ENCODE measurements at regions not wholly inside any gene's neighbourhood (a gene's known extent, or its start where the extent isn't known, plus 50 kb on each side); places are given as distances from the start of the nearest gene placed in this dataset.

GRCh38 chr2:88950010-88950409 is 258.5 kb downstream of the RPIA start:
- intact Hi-C loops (cut with micrococcal nuclease) = loop anchor here (1.0 to 10.0 kb wide), 2 partner anchors 137 to 205 kb away; no protein-coding TSS in a partner anchor
- Histone ChIP-seq H3K27ac (ENCODE audit: insufficient read depth, low read depth, low read length) (no peak overlapping the region), H3K9me1 (replicated peaks; ENCODE audit: control insufficient read depth, extremely low read depth, insufficient read depth, low read length) (no peaks in the 10 kb centered on the region), H3K4me1 (ENCODE audit: control insufficient read depth, extremely low read depth, insufficient read depth, low read length) (no peaks in the 10 kb centered on the region), H3K9ac (replicated peaks; ENCODE audit: extremely low read depth, insufficient read depth, low read length) (no peak overlapping the region), H3K36me3 (ENCODE audit: control insufficient read depth in 2 of 2, extremely low read depth in 1 of 2, insufficient read depth in 2 of 2, low read length in 2 of 2) (no peaks in the 10 kb centered on the region), H2AFZ (ENCODE audit: low read depth, low read length) (no peak overlapping the region), H4K20me1 (replicated peaks; ENCODE audit: control insufficient read depth, extremely low read depth, insufficient read depth, low read length) (no peaks in the 10 kb centered on the region), H3K27me3 (ENCODE audit: control insufficient read depth in 2 of 2, insufficient read depth in 2 of 2, low read length in 2 of 2) (peaks cover 0 to 2% of the 10 kb centered on the region in 2 experiments), H3K9me3 (replicated peaks; ENCODE audit: control insufficient read depth, insufficient read depth, low read length) (no peaks in the 10 kb centered on the region), H3K79me2 (ENCODE audit: control insufficient read depth, insufficient read depth, low read length) (no peaks in the 10 kb centered on the region), H3K4me3 (replicated peaks in 1 of 3; ENCODE audit: insufficient read depth in 1 of 3, low read depth in 1 of 3, low read length in 3 of 3) (no peak overlapping the region), H3K4me2 (ENCODE audit: insufficient read depth, low read length) (no peak overlapping the region)
- ChIA-PET POLR2A (no interaction called here), CTCF (interaction anchor here (0.6 to 2.6 kb wide), 4 partner anchors 9 to 211 kb away, joined by 3 to 8 read pairs (median 6); no protein-coding TSS in a partner anchor)
- dilution Hi-C loops (cut with MboI; ENCODE audit: extremely low pct_ligation_motif_present, low sequenced_read_pairs) = no loop called here
- peak; percentile 24 for DNase-seq (ENCODE audit: low read depth, low spot score)
- BruUV-seq (replicated peaks) = no TSS peak
- FAIRE-seq = peak; percentile 15
- TF ChIP-seq EZH2 (IDR thresholded peaks at IDR 0.05; ENCODE audit: borderline replicate concordance, low read depth, low read length, severe bottlenecking) = no peak
- TF ChIP-seq POLR2A (IDR thresholded peaks at IDR 0.05; ENCODE audit: low read depth, low read length) = no peak
- peak; percentile 29 to 50 for TF ChIP-seq CTCF (IDR thresholded peaks at IDR 0.05; ENCODE audit: extremely low read depth in 1 of 2, insufficient read depth in 1 of 2, low read depth in 1 of 2, low read length in 2 of 2)
- no peak for TF ChIP-seq MYC (IDR thresholded peaks at IDR 0.05; ENCODE audit: low read depth, low read length)
- no peak for TF ChIP-seq GATA2 (IDR thresholded peaks at IDR 0.05; ENCODE audit: insufficient read depth, insufficient read length, low read depth, low read length)
- no peak for TF ChIP-seq JUN (IDR thresholded peaks at IDR 0.05; ENCODE audit: borderline replicate concordance, insufficient read depth, insufficient read length, low read depth)
- no peak for TF ChIP-seq FOS (IDR thresholded peaks at IDR 0.05; ENCODE audit: borderline replicate concordance, insufficient read depth, low read length)
- no peak for TF ChIP-seq POLR2AphosphoS5 (IDR thresholded peaks at IDR 0.05; ENCODE audit: insufficient read depth, low read depth, low read length)
